HG02884 (cell line): ENCODE measurements at regions not wholly inside any gene's neighbourhood (a gene's known extent, or its start where the extent isn't known, plus 50 kb on each side); places are given as distances from the start of the nearest gene placed in this dataset.

ENCODE experiments used
- ATAC-seq: cut with Tn5 transposase; IDR thresholded peaks from one replicate; pipeline ENCODE4 v1.9.1; 2021; ENCODE audit warnings: mild to moderate bottlenecking, moderate library complexity; ENCODE audit not compliant: unreplicated experiment

GRCh38 chr4:111464251-111465045 is 680.8 kb upstream of the FAM241A start:
- ATAC-seq = no peak

- no peak for ATAC-seq
These were observed 678.2 kb upstream of the FAM241A start for GRCh38 chr4:111466811-111467604.

GRCh38 chr4:111475001-111475400 is 670.3 kb upstream of the FAM241A start:
- ATAC-seq = no peak

- ATAC-seq = no peak
These were observed 669.6 kb upstream of the FAM241A start for GRCh38 chr4:111475666-111476065.

GRCh38 chr4:111480510-111480909 is 664.7 kb upstream of the FAM241A start:
- no peak for ATAC-seq

- no peak for ATAC-seq
These were observed 661.7 kb upstream of the FAM241A start for GRCh38 chr4:111483375-111484169.

- no peak for ATAC-seq
These were observed 652.8 kb upstream of the FAM241A start for GRCh38 chr4:111492496-111492895.

- no peak for ATAC-seq
These were observed 650.8 kb upstream of the FAM241A start for GRCh38 chr4:111494471-111494870.

- ATAC-seq = no peak
These were observed 650.3 kb upstream of the FAM241A start for GRCh38 chr4:111494971-111495370.

GRCh38 chr4:111499291-111499690 is 646.0 kb upstream of the FAM241A start:
- no peak for ATAC-seq

- no peak for ATAC-seq
These were observed 645.5 kb upstream of the FAM241A start for GRCh38 chr4:111499706-111500105.

GRCh38 chr4:111500858-111501257 is 644.4 kb upstream of the FAM241A start:
- no peak for ATAC-seq

GRCh38 chr4:111501946-111502345 is 643.3 kb upstream of the FAM241A start:
- no peak for ATAC-seq

- no peak for ATAC-seq
These were observed 642.6 kb upstream of the FAM241A start for GRCh38 chr4:111502626-111503025.

- no peak for ATAC-seq
These were observed 638.5 kb upstream of the FAM241A start for GRCh38 chr4:111506706-111507105.

GRCh38 chr4:111510535-111510934 is 634.7 kb upstream of the FAM241A start:
- no peak for ATAC-seq

- no peak for ATAC-seq
These were observed 633.0 kb upstream of the FAM241A start for GRCh38 chr4:111512081-111512783.

GRCh38 chr4:111519683-111520082 is 625.6 kb upstream of the FAM241A start:
- no peak for ATAC-seq

- ATAC-seq = no peak
These were observed 614.8 kb upstream of the FAM241A start for GRCh38 chr4:111530446-111530845.

- no peak for ATAC-seq
These were observed 609.5 kb upstream of the FAM241A start for GRCh38 chr4:111535792-111536191.

GRCh38 chr4:111537165-111537564 is 608.1 kb upstream of the FAM241A start:
- no peak for ATAC-seq
